ENCODE measurements at regions not wholly inside any gene's neighbourhood (a gene's known extent, or its start where the extent isn't known, plus 50 kb on each side); places are given as distances from the start of the nearest gene placed in this dataset.

DNA sequence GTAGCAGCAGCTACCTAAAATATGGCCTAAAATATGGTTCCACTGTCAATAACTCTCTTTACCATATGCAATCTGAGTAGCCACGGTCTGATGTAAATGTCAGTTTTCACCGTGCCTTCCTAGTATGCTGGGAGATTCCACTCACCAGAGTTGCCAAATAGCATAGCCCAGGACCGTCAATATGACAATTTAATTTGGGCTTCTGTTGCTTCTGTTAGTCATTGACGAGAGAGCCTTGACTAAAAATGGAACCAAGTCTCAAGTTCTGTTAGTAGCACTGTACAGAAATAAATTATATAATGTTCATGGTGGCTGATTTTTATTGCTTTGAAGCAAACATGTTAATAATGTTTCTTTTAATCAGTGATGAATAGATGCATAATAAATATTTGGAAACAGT lies 348.4 kb downstream of the BCAT1 start:
- DNase-seq = peak; percentile 59

- DNase-seq = no peak
Observed at GRCh38 chr12:24599736-24600135, 349.2 kb downstream of the BCAT1 start.

GRCh38 chr12:24597580-24597979 lies 351.3 kb downstream of the BCAT1 start:
- DNase-seq = no peak

GRCh38 chr12:24596768-24597388 lies 352.0 kb downstream of the BCAT1 start:
- DNase-seq = peak; percentile 24

- no peak for DNase-seq
Observed at GRCh38 chr12:24595652-24596235, 353.2 kb downstream of the BCAT1 start.

DNA sequence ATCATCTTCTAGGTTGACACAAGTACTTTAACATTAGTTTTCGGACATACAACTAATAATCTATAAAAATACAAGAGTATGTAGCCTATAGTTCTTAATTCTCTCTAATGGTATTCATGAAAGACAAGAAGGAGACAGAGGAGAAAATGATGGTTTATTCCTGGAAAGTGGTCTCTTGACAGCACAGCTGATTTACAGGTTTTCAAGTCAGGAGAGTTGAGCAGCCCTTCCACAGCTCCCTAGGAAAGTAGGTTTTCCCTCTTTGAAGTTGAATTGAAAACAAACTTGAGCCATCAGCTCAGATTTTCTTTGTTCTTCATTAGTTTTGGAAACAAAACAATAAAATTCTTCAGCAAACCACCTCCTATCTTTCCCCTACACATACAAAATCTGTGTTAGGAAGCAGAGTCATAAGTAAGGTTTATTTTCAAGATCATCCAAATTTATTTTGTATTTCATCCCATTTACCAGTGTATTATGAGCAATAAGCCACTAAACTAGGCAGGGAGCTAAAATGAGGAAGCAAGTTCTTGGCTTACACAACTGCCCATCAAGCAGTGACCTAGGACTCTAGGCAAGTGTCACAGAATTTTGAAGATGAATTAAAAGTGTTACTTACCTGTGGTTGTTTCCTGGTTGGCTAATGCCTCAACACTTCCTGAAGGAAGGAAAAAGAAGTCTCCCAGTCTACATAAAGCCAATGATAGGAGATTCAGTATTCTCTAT lies 357.0 kb downstream of the BCAT1 start:
- no peak for DNase-seq

GRCh38 chr12:24591079-24591626 lies 357.7 kb downstream of the BCAT1 start:
- no peak for DNase-seq

DNA sequence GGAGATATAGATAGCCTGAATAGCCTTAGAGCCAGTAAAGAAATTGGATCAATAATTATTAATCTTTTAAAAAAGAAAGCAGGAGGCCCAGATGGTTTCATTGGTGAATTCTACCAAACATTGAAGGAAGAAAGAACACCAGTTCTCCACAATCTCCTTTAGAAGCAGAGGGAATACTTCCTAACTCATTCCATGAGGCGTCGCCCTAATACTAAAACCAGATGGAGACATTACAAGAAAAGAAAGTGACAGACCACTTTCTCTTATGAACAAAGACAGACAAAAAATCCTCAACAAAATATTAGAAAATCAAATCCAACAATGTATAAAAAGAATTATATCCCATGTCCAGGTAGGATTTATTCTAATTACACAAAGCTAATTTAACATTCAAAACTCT lies 362.6 kb downstream of the BCAT1 start:
- no peak for DNase-seq

GRCh38 chr12:24584032-24584675 lies 364.7 kb downstream of the BCAT1 start:
- no peak for DNase-seq

DNA sequence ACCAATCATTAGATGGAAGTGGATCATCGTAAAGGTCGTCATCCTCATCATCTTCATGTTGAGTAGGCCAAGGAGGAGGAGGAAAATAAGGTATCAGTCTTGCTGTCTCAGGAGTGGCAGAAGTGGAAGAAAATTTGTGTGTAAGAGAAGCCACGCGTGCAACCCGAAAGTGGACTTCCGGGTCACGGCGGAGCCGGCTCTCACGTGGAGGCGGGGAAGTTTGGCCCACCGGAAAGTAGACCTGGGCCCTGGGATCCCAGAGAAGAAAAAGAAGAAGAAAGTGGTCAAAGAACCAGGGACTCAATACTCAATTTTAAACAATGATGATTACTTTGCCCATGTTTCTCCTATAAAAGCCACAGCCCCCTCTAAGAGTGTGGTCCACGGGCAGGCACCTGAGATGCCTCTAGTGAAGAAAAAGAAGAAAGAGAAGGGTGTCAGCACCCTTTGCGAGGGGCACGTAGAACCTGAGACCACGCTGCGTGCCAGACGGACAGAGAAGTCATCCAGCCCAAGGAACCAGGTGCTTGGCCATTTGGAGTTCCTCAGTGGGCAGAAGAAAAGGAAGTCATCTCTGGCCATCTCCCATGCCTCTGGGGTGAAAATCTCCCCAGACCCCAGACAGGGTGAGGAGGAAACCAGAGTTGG lies 365.8 kb downstream of the BCAT1 start:
- DNase-seq = no peak

DNA sequence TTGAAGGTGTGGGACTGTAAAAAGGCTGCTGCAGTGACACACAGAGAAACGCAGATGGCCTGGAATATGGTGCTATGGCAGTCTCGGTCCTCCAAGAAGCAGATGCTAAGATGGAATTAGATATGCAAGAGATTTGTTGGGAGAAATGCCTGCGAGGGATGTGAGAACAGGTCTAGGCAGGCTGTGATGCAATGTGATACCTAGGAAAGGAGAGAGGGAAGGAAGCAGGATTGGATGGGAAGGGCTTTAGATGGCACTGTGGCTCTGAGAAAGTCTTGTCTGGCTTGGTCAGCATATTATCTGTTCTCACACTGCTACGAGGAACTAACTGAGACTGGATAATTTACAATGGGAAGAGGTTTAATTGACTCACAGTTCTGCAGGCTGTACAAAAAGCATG lies 374.4 kb downstream of the BCAT1 start:
- no peak for DNase-seq

DNA sequence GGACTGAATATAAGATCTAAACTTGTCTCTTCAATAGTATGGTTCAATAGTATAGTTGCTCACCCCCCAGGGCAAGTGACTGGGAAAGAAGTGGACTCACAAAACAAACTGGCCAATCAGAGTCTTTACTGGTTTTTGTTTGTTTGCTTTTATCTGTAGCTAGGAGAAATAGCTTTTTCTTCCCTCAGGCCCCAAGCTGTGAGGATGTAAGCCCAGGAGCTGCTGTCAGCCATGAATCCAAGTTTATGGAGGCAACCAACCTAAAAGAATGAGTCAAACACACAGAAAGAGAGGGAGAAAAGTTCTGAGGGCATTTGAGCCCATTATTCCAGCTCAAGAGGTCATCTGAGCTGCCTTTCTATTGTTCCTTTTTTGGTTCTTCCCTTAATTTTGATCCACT lies 375.3 kb downstream of the BCAT1 start:
- no peak for DNase-seq

DNA sequence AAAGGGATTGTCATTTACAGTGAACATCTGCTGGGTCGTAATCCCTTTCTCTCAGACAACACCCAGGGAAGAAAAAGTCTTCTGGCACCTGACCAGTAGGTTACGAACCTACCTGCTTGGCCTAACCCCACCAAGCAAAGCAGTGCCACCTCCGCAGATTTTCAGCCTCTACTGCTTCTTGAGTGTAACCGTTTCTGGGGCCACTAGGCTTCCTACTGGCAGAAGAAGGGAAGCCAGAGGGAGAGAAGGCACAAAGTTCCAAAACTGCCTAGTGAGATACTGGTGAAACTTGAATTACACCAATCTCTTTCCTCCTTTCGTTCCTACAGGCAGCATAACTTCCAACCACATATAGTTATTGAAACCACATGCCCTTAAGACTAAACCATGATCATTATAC lies 383.6 kb downstream of the BCAT1 start:
- DNase-seq = peak; percentile 17

GRCh38 chr12:24562771-24563431 lies 386.0 kb downstream of the BCAT1 start:
- peak; percentile 26 for DNase-seq

GRCh38 chr12:24561882-24562770 lies 386.8 kb downstream of the BCAT1 start:
- peak; percentile 46 for DNase-seq

GRCh38 chr12:24561411-24561871 lies 387.5 kb downstream of the BCAT1 start:
- peak; percentile 12 for DNase-seq

DNA sequence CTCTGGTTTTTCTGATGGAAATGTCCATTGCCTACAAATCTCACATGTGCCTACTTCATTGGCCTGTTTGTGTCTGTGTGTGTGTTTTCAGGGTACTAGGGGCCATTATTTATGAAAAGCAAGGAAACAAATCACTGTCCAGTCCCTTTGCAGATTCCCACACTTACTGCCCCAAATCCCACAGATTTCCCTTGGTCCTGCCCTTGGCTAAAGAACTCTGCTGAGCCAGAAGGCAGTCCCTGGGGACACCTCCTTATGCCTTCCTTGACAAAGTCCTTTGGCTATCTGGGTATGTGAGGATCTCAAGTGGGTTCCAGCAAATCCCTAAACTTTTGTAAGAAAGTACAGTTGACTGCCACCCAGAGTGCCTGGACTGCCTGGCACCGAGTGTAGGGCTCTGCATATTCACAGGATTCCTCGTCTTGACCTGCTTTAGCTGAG lies 388.1 kb downstream of the BCAT1 start:
- DNase-seq = no peak

DNA sequence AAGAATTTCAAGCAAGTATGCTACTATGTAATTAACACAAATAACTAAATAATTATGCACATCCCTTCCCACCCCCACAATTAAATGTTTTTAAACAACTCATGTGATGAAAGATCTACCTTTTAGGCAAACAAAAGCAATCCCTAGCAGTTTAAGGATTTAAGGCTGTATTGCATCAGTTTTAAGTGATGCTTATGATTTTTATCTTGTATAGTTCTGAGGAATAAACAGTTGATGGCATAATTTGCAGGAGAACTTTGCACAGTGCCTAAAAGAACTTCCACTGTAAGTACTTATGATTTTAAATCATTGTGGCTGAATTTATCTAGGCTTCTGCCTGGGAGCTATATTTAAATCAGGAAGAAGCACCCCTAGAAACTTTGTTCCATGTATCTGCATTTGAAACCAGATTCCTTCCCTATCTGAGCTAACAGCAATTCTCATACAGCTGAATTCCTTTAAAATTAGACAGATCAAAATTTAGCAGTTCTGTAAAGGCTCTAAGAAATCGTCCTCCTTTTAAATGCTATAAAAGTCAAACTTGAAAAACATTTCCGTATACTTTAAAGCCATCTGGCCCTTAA lies 388.6 kb downstream of the BCAT1 start:
- no peak for DNase-seq

- no peak for DNase-seq
Observed at GRCh38 chr12:24557738-24558137, 391.2 kb downstream of the BCAT1 start.

GRCh38 chr12:24555730-24556129 lies 393.2 kb downstream of the BCAT1 start:
- DNase-seq = no peak

Measured in fibroblast of skin of right quadriceps (primary cell).